Dendritic cell treated with granulocyte-macrophage colony-stimulating factor and Interleukin-4, amounts not matched to agents 40 ng/mL and 50 ng/mL, for 4 days (primary cell): ENCODE measurements at regions not wholly inside any gene's neighbourhood (a gene's known extent, or its start where the extent isn't known, plus 50 kb on each side); places are given as distances from the start of the nearest gene placed in this dataset.

Experiments used
- H3K27ac Mint-ChIP-seq: one replicate; pipeline ENCODE4 v1.8.0; 2022; ENCODE audit warnings: mild to moderate bottlenecking, mixed read lengths
- H3K27me3 Mint-ChIP-seq: one replicate; pipeline ENCODE4 v1.8.0; 2022; ENCODE audit warnings: mild to moderate bottlenecking, mixed read lengths
- H3K36me3 Mint-ChIP-seq: one replicate; pipeline ENCODE4 v1.8.0; 2022; ENCODE audit warnings: low read depth, mixed read lengths
- H3K4me1 Mint-ChIP-seq: one replicate; pipeline ENCODE4 v1.8.0; 2022; ENCODE audit warnings: low read depth, mixed read lengths
- H3K4me3 Mint-ChIP-seq: one replicate; pipeline ENCODE4 v1.8.0; 2022; ENCODE audit warnings: mild to moderate bottlenecking, moderate library complexity, mixed read lengths
- H3K9me3 Mint-ChIP-seq: one replicate; pipeline ENCODE4 v1.8.0; 2022; ENCODE audit warnings: mixed read lengths
- intact Hi-C: fragments of 100-400 bp; cut with micrococcal nuclease; formaldehyde crosslinking; loops from one replicate; pipeline ENCODE4 v1.15.0; 2022

DNA sequence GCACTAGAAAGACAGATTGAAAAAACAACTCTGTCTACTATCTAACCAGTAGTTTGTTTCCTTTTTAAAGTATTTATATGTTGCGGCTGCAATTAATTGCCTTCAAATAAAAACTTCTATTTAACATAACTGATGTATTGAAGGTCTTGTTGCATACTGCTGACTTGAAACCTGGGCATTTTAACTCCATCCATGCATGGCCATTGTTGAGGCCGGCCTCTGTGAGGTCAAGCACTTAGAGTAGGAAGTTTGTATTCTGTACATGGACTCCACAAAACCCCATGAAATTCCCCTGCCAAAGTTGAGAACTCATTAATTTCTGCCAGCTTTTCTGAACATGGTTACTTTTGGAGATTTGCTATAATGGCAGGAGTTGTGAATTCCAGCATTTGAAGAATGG is 150.6 kb downstream of the GAS1 start:
- Mint-ChIP-seq H3K27ac (no peak overlapping the region), H3K36me3 (no peaks in the 10 kb centered on the region), H3K4me1 (no peaks in the 10 kb centered on the region), H3K9me3 (no peaks in the 10 kb centered on the region), H3K27me3 (peaks cover 4% of the 10 kb centered on the region), H3K4me3 (no peak overlapping the region)
- intact Hi-C loops = no loop called here

DNA sequence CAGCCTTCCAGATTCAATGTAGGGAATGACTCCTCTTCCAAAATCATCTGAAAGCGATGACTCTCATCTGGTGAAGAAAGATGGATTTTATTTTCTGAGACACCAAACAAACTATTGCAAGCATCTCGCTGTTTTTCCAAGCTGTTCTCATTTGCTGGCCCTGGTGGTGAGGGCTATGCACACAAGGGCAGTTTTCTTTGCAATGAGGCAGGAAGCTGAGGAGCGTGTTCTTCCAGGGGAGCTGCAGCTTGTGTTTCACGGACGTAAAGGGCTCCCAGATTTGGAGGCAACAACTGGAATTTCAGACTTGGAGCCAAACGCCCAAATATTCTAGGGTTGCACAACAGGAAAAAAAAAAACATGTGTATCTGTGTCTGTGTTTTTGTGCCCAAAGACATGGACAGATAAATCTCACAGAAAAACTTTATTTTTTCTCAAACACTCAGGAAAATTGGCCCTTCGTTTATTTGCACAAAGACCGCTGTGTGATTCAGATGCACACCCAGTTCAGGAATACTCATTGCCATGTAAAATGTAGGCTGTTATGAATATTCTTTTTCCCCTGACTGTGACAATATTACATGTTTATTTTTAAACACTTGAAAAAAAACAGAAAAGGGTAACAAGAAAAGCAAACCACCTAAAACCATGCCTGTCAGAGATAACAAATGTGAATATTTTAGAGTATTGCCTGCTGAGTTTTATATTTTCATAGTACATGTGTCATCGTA is 151.3 kb downstream of the GAS1 start:
- intact Hi-C loops = no loop called here
- Mint-ChIP-seq H3K27me3 (peaks cover 4% of the 10 kb centered on the region), H3K36me3 (no peaks in the 10 kb centered on the region), H3K4me1 (no peaks in the 10 kb centered on the region), H3K9me3 (no peaks in the 10 kb centered on the region), H3K4me3 (no peak overlapping the region), H3K27ac (no peak overlapping the region)

DNA sequence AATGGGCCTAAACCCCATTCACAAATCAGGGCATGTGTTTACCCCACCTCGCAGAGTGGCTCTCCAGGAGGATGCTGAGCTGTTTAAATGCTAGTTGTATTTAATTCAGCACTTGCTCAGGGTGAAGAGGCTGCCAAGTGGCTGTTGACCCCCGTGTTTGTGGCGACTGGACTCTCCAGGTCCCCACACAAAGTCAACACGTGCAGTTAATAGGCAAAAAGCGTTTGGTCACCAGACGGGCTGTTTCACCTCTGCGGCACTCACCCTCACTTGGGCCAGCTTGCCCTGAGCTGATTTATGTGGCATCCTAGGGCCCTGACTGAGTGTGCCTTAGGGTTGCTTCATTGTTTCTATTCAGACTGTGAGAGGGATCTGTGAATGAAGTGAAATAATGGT is 152.3 kb downstream of the GAS1 start:
- no peak overlapping the region for H3K27ac Mint-ChIP-seq
- H3K4me1 Mint-ChIP-seq = no peaks in the 10 kb centered on the region
- intact Hi-C loops = no loop called here
- H3K4me3 Mint-ChIP-seq = no peak overlapping the region
- peaks cover 7% of the 10 kb centered on the region for H3K27me3 Mint-ChIP-seq
- no peaks in the 10 kb centered on the region for H3K9me3 Mint-ChIP-seq
- H3K36me3 Mint-ChIP-seq = no peaks in the 10 kb centered on the region

DNA sequence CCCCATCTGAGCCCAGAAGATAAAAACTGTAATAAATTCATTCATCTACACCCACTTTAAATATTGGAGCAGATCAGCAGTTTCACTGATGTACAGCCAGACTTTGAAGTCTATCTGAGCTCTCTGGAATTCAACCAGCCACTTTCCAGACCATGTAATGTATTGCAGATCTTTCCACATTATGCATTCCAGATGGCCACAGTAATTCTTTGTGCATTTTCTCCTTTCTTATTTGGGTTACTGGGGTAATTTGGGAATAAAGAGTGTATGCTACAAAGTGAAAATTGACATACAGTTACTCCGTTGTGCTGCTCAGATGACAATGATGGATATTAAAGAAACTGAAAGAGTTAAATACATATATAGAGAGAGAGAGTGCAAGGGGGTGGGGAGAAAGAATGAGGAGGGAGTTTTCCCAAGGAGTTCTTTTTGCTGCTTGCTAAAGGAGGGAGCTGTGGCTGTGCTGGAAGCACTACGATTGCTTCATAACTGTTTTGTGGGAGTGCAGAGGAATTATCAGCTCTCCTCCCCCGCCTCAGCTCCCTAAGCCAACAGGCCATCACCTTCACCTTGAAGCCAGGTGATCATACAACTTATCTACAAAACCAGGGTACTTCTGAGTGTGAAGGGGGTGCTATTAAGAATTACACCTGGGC is 152.8 kb downstream of the GAS1 start:
- no peak overlapping the region for H3K4me3 Mint-ChIP-seq
- H3K4me1 Mint-ChIP-seq = no peaks in the 10 kb centered on the region
- H3K9me3 Mint-ChIP-seq = no peaks in the 10 kb centered on the region
- intact Hi-C loops = no loop called here
- peaks cover 7% of the 10 kb centered on the region for H3K27me3 Mint-ChIP-seq
- H3K27ac Mint-ChIP-seq = no peak overlapping the region
- no peaks in the 10 kb centered on the region for H3K36me3 Mint-ChIP-seq

DNA sequence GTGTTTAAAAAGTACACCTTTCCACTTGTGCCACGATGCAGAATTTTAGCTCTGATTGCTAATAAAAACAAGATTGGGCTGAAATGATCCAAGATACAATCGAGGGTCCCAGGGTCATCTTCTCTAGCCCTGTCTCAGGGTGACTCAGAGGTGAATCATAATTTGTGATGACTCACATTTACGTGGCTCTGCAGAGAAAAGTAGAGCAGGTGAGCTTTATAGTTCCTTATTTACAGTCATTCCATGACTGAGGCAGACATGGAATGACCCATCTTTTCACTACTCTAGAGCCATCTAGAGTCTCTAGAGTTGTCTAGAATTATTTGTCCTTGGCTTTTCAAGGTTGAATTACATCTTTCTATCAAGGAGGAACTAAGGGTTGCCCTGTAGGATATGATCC is 155.2 kb downstream of the GAS1 start:
- no peaks in the 10 kb centered on the region for H3K4me1 Mint-ChIP-seq
- H3K4me3 Mint-ChIP-seq = no peak overlapping the region
- peaks cover 8% of the 10 kb centered on the region for H3K27me3 Mint-ChIP-seq
- H3K9me3 Mint-ChIP-seq = no peaks in the 10 kb centered on the region
- intact Hi-C loops = no loop called here
- H3K36me3 Mint-ChIP-seq = no peaks in the 10 kb centered on the region
- H3K27ac Mint-ChIP-seq = no peak overlapping the region

DNA sequence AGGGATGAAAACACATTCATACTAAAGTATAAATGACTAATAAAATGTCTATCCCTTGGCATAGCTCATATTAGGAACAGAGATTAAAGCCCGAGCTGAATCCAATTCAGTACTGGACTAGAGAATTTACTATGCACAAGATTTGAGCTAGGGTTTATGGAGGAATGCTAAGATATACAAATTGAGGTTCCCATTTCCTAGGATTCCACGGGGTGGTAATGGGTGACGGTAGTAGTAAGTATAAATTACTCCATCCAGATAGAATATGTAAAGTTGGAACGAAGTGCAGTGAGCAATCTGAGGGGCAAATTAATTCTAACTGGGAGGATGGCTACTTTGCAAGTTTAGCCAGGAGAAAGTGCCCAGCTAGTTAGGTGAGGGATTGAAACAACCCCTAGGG is 156.5 kb downstream of the GAS1 start:
- no peak overlapping the region for H3K4me3 Mint-ChIP-seq
- no peak overlapping the region for H3K27ac Mint-ChIP-seq
- intact Hi-C loops = no loop called here
- no peaks in the 10 kb centered on the region for H3K4me1 Mint-ChIP-seq
- no peaks in the 10 kb centered on the region for H3K36me3 Mint-ChIP-seq
- no peaks in the 10 kb centered on the region for H3K9me3 Mint-ChIP-seq
- H3K27me3 Mint-ChIP-seq = peaks cover 7% of the 10 kb centered on the region

DNA sequence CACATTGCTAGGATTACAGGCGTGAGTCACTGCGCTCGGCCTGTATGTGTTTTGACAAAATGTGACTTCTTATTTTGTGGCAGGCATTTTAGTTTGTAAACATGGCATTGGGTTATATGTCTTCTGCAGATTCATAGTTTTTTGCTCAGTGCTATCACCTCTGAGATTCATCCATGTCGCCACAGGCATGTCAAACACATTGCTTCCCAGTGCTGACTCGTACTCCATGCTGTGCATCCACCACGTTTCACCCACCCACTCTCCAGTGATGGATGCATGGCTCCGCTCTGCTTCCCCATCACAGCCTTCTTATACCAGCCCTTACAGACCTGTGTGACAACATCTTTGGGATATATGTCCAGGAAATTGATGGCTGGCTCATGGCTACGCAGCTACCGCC is 158.8 kb downstream of the GAS1 start:
- intact Hi-C loops = no loop called here
- Mint-ChIP-seq H3K27ac (no peak overlapping the region), H3K27me3 (peaks cover 7% of the 10 kb centered on the region), H3K4me1 (peaks cover 9% of the 10 kb centered on the region), H3K9me3 (no peaks in the 10 kb centered on the region), H3K4me3 (no peak overlapping the region), H3K36me3 (no peaks in the 10 kb centered on the region)

DNA sequence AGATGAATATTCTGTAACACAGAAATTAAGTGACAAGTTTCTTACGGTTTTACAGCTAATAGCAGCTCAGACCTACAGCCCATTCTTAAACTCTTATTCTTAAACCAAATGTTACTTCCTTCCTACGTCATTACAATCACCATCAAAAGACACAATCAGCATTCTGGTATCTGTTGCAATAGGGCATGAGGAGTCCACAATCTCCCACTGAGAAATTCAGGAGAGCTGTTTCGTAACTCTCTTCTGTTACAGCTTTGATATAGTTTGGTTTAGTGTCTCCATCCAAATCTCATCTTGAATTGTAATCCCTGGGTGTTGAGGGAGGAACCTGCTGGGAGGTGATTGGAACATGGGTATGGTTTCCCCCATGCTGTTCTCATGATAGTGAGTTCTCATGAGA is 163.4 kb downstream of the GAS1 start:
- Mint-ChIP-seq H3K27ac (no peak overlapping the region), H3K9me3 (peaks cover 8% of the 10 kb centered on the region), H3K4me1 (peaks cover 9% of the 10 kb centered on the region), H3K27me3 (peaks cover 17% of the 10 kb centered on the region), H3K36me3 (no peaks in the 10 kb centered on the region), H3K4me3 (no peak overlapping the region)
- intact Hi-C loops = no loop called here

DNA sequence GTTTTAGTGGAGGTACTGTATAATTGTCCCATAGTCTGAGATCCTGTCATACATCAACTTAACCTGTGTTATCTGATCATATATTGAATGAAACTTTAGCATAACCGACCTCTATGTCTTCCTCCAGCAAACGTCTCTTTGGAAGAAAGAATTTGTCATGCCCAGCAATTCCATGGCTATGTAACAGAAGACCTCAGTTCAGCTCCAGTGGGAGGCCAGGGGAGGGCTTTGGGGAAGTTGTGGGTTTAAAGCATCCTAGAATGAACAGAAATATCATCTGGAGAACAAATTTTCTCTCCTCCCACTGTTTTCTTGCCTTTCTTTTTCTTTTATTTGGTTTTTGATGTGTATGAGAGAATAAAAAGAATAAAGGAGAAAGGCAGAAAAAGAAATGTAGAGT is 164.5 kb downstream of the GAS1 start:
- Mint-ChIP-seq H3K27ac (no peak overlapping the region), H3K27me3 (peaks cover 23% of the 10 kb centered on the region), H3K4me3 (no peak overlapping the region), H3K9me3 (peaks cover 8% of the 10 kb centered on the region), H3K4me1 (peaks cover 9% of the 10 kb centered on the region), H3K36me3 (no peaks in the 10 kb centered on the region)
- intact Hi-C loops = no loop called here

DNA sequence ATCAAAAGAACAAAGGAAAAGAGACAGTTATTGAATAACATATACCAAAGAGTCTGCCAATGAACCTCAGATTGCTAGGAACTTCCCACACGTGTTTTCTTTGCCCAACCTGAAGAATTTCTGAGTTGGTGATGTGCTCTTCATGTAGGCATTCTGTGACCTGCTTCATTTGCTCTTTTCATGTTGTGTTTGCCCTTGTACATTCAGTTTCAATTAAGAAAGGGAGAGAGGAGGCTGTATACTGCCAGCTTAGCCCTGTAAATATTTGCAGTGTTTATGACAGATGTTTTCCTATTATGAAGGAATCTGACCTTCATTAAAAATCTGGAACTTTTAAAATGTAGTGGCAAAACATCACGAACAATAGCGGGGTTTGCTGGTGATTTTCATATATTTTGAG is 168.5 kb downstream of the GAS1 start:
- Mint-ChIP-seq H3K27me3 (peaks cover 32% of the 10 kb centered on the region), H3K27ac (no peak overlapping the region), H3K36me3 (no peaks in the 10 kb centered on the region), H3K9me3 (peaks cover 8% of the 10 kb centered on the region), H3K4me1 (peaks cover 2% of the 10 kb centered on the region), H3K4me3 (no peak overlapping the region)
- intact Hi-C loops = no loop called here

DNA sequence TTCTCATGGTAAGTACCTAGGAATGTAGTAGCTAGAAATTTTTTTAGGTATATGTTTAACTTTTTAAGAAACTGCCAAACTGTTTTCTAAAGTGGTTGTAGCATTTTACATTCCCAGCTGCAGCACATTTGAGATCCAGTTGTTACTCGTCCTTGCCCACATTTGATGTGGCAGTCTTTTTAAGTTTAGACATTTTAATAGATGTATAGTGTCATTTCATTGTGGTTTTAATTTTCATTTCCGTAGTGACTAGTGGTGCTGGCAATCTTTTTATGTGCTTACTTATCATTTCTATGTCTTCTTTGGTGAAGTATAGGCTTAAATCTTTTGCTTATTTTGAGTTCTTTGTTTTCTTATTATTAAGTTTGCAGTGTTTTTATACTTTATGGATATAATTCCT is 171.6 kb downstream of the GAS1 start:
- intact Hi-C loops = no loop called here
- Mint-ChIP-seq H3K9me3 (no peaks in the 10 kb centered on the region), H3K4me3 (no peak overlapping the region), H3K27ac (no peak overlapping the region), H3K36me3 (no peaks in the 10 kb centered on the region), H3K4me1 (no peaks in the 10 kb centered on the region), H3K27me3 (peaks cover 29% of the 10 kb centered on the region)

DNA sequence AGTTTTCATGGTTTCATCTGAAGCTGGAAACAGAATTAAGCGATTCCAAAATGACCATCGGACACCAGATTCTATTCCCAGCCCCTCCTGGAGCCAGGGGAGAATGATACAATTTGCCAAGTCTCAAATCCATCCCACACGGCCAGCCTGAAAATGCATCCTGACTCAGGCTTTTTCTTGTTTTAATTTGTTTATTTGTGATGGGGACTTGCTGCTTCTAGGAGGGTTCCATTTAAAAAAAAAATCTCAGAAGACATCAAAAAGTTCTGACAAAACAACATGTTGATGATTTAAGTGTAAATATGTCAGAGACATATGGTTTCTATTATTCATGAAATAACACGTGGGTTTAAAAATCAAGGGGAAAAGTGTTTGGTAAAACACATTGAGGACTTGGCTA is 173.2 kb downstream of the GAS1 start:
- intact Hi-C loops = no loop called here
- H3K27me3 Mint-ChIP-seq = peaks cover 28% of the 10 kb centered on the region
- no peak overlapping the region for H3K4me3 Mint-ChIP-seq
- no peaks in the 10 kb centered on the region for H3K4me1 Mint-ChIP-seq
- H3K36me3 Mint-ChIP-seq = no peaks in the 10 kb centered on the region
- no peaks in the 10 kb centered on the region for H3K9me3 Mint-ChIP-seq
- H3K27ac Mint-ChIP-seq = no peak overlapping the region

DNA sequence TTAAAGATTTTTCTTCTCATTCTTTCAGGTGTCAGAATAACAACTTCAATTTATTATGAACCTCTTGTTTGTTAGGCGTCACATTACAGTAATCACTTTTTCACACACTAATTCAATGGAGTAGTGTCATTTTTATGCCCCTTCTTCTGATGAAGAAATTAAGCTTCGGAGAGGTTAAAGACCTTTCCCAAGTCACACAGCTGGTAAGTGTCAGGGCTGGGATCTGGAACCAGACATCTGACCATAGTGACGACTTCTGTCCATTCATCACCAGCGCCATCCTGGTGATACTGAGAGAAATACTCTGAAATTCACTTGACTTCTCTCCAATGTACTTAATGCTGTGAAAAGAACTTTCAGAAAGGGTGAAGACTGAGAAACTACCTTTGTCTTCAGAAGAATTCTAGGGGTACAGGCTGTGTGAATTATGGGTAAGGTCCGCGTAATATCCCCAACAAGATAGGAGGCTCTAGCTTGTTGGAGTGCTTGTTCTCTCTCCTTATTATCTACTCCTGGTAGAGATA is 173.8 kb downstream of the GAS1 start:
- Mint-ChIP-seq H3K27me3 (peaks cover 22% of the 10 kb centered on the region), H3K9me3 (no peaks in the 10 kb centered on the region), H3K36me3 (no peaks in the 10 kb centered on the region), H3K4me3 (no peak overlapping the region), H3K4me1 (no peaks in the 10 kb centered on the region), H3K27ac (no peak overlapping the region)
- intact Hi-C loops = no loop called here

DNA sequence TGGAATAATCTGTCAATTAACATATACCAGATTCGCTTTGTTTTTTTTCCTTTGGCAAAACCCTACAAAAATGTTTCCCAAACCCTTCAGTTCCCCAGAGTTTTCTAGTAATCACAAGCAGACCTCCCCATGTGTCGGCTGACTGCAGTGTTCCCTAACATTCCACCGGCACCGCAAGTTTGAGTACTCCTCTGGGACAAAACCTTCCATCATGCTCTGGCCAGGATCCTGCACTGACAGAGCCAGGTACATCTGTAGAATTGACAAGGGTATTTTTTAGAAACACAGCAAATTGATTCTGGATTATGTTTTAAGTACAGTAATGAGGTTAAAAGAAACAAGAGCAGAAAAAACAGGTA is 174.7 kb downstream of the GAS1 start:
- Mint-ChIP-seq H3K9me3 (no peaks in the 10 kb centered on the region), H3K27ac (no peak overlapping the region), H3K36me3 (no peaks in the 10 kb centered on the region), H3K4me3 (no peak overlapping the region), H3K27me3 (peaks cover 18% of the 10 kb centered on the region), H3K4me1 (no peaks in the 10 kb centered on the region)
- intact Hi-C loops = no loop called here
